ENCODE measurements at regions not wholly inside any gene's neighbourhood (a gene's known extent, or its start where the extent isn't known, plus 50 kb on each side); places are given as distances from the start of the nearest gene placed in this dataset.

GRCh38 chr9:61666849-61667371, 477.1 kb downstream of the SPATA31A7 start:
- TF ChIP-seq PBX3 (CRISPR knock-in tag; IDR thresholded peaks at IDR 0.05), result no peak
- no peak for TF ChIP-seq CTCF (tag by site-specific recombination; IDR thresholded peaks at IDR 0.05)

Measured in HEK293 (cell line).